GM12878 (cell line): ENCODE measurements at regions not wholly inside any gene's neighbourhood (a gene's known extent, or its start where the extent isn't known, plus 50 kb on each side); places are given as distances from the start of the nearest gene placed in this dataset.

ENCODE experiments used
- ESRRA ChIP-seq: IDR thresholded peaks from 2 replicates; pipeline ENCODE4 v1.6.1; 2012; ENCODE audit warnings: mild to moderate bottlenecking, low read length, improper control_type of control experiment
- MTA3 ChIP-seq: IDR thresholded peaks from 2 replicates; pipeline ENCODE4 v1.6.1; 2012; ENCODE audit warnings: low read length, inconsistent platforms, borderline replicate concordance

DNA sequence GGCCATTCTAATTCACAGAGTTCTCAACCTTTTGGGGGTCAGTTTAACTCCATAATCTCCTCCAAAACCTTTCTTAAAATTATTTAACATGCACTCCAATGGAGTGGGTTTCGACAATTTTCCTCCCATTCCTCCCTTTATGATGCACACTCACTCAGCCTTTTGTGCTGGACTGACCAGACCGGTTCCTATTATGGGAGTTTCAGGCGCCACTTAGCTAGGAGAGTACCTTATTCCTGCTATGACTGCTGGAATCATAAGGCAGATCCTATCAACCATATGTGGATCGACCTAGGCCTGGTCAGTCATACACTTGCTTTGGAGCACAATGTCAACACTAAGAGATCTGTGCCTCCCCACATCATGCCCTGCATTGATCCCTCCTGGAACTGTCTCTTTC is 63.9 kb upstream of the MOCS1 start:
- TF ChIP-seq ESRRA = no peak
- TF ChIP-seq MTA3 = no peak
